ENCODE measurements at regions not wholly inside any gene's neighbourhood (a gene's known extent, or its start where the extent isn't known, plus 50 kb on each side); places are given as distances from the start of the nearest gene placed in this dataset.

GRCh38 chr1:229130028-229130668, 140.8 kb upstream of the RAB4A start:
- TF ChIP-seq POLR2AphosphoS5 (IDR thresholded peaks at IDR 0.05) (no peak), CTCF (IDR thresholded peaks at IDR 0.05) (no peak), POLR2A (IDR thresholded peaks at IDR 0.05) (no peak)

All from breast epithelium (tissue), 3 donors.